ENCODE measurements at regions not wholly inside any gene's neighbourhood (a gene's known extent, or its start where the extent isn't known, plus 50 kb on each side); places are given as distances from the start of the nearest gene placed in this dataset.

GRCh38 chrX:25858273-25858880 is 279.8 kb upstream of the MAGEB18 start:
- TF ChIP-seq CTCF (IDR thresholded peaks at IDR 0.05) (no peak), POLR2AphosphoS5 (IDR thresholded peaks at IDR 0.05) (no peak)

All from stomach (tissue), 4 donors.